Upper lobe of left lung (tissue), 4 donors: ENCODE measurements at regions not wholly inside any gene's neighbourhood (a gene's known extent, or its start where the extent isn't known, plus 50 kb on each side); places are given as distances from the start of the nearest gene placed in this dataset.

Experiments
- CTCF ChIP-seq, 6 experiments: fragments of 450-650 bp in 4 of 6; fragments of 200-600 bp in 2 of 6; sonication (generic) in 2 of 6; IDR thresholded peaks; one replicate each; pipeline ENCODE4 v1.5.1; 2016 to 2019; ENCODE audit warnings: antibody characterized with exemption in 6 of 6
- EP300 ChIP-seq, 4 donors: sonication (generic); formaldehyde crosslinking; IDR thresholded peaks; one replicate each; pipeline ENCODE4 v1.5.1; 2017; ENCODE audit warnings: antibody characterized with exemption in 4 of 4, control low read depth in 2 of 4
- POLR2A ChIP-seq, 4 donors: fragments of 450-650 bp; IDR thresholded peaks; one replicate each; pipeline ENCODE4 v1.5.1; 2016 to 2017; ENCODE audit warnings: antibody characterized with exemption in 4 of 4, mild to moderate bottlenecking in 2 of 4
- POLR2AphosphoS5 ChIP-seq, 2 donors: sonication (generic); formaldehyde crosslinking; IDR thresholded peaks; one replicate each; pipeline ENCODE4 v1.5.1; 2017; ENCODE audit warnings: antibody characterized with exemption in 2 of 2

GRCh38 chr19:28044477-28044876 lies 1168.5 kb downstream of the UQCRFS1 start:
- TF ChIP-seq POLR2A (IDR thresholded peaks at IDR 0.05) (no peak), CTCF (IDR thresholded peaks at IDR 0.05) (no peak), POLR2AphosphoS5 (IDR thresholded peaks at IDR 0.05) (no peak), EP300 (IDR thresholded peaks at IDR 0.05) (no peak)
